Neural cell (in vitro differentiated cells): ENCODE measurements at regions not wholly inside any gene's neighbourhood (a gene's known extent, or its start where the extent isn't known, plus 50 kb on each side); places are given as distances from the start of the nearest gene placed in this dataset.

Experiments
- CTCF ChIP-seq: fragments of 450-650 bp; IDR thresholded peaks from 2 replicates; pipeline ENCODE4 v1.5.1; 2014; ENCODE audit warnings: antibody characterized with exemption, mild to moderate bottlenecking, moderate library complexity; ENCODE audit not compliant: poor library complexity, severe bottlenecking
- EP300 ChIP-seq: fragments of 450-650 bp; conservative IDR thresholded peaks from 2 replicates; pipeline ENCODE4 v1.6.1; 2014; ENCODE audit warnings: antibody characterized with exemption, mild to moderate bottlenecking, moderate library complexity; ENCODE audit not compliant: poor library complexity, severe bottlenecking
- TAF1 ChIP-seq: IDR thresholded peaks from 2 replicates; pipeline ENCODE4 v1.6.1; 2012; ENCODE audit warnings: low read depth

- TF ChIP-seq CTCF (no peak), TAF1 (no peak), EP300 (no peak)
Measured at GRCh38 chr13:87837522-87837921, 166.4 kb downstream of the SLITRK5 start.
